Omental fat pad (tissue), 3 donors: ENCODE measurements at regions not wholly inside any gene's neighbourhood (a gene's known extent, or its start where the extent isn't known, plus 50 kb on each side); places are given as distances from the start of the nearest gene placed in this dataset.

Source experiments
- ATAC-seq: fragments of 150-250 bp; one replicate; pipeline ENCODE4 v1.9.1; 2016; ENCODE audit warnings: mild to moderate bottlenecking, moderate library complexity; ENCODE audit not compliant: low FRiP score
- DNase-seq: peaks from one replicate; pipeline ENCODE4 v3.0.0-alpha.2; 2019; ENCODE audit warnings: low spot score
- CTCF ChIP-seq, 3 donors: fragments of 450-650 bp; IDR thresholded peaks; one replicate each; pipeline ENCODE4 v1.5.1; 2016 to 2017; ENCODE audit warnings: antibody characterized with exemption in 3 of 3, mild to moderate bottlenecking in 3 of 3, moderate library complexity in 2 of 3

- TF ChIP-seq CTCF (IDR thresholded peaks at IDR 0.05): no peak
- DNase-seq: no peak
- no peak for ATAC-seq
Observed at GRCh38 chr2:120565929-120566328, 169.7 kb upstream of the GLI2 start.

- no peak for TF ChIP-seq CTCF (IDR thresholded peaks at IDR 0.05)
- ATAC-seq (peak; percentile 38), DNase-seq (no peak)
Observed at GRCh38 chr2:120566331-120567035, 169.2 kb upstream of the GLI2 start.

- no peak for DNase-seq
- ATAC-seq: no peak
- no peak for TF ChIP-seq CTCF (IDR thresholded peaks at IDR 0.05)
Observed at GRCh38 chr2:120567128-120567527, 168.5 kb upstream of the GLI2 start.

GRCh38 chr2:120568089-120568974 lies 167.3 kb upstream of the GLI2 start:
- peak; percentile 5 for ATAC-seq
- no peak for DNase-seq
- TF ChIP-seq CTCF (IDR thresholded peaks at IDR 0.05): no peak

GRCh38 chr2:120568975-120569268 lies 166.7 kb upstream of the GLI2 start:
- DNase-seq (no peak), ATAC-seq (no peak)
- no peak for TF ChIP-seq CTCF (IDR thresholded peaks at IDR 0.05)

GRCh38 chr2:120570001-120570400 lies 165.7 kb upstream of the GLI2 start:
- no peak for ATAC-seq
- TF ChIP-seq CTCF (IDR thresholded peaks at IDR 0.05): no peak
- DNase-seq: no peak

- ATAC-seq: no peak
- TF ChIP-seq CTCF (IDR thresholded peaks at IDR 0.05): no peak
- DNase-seq: no peak
Observed at GRCh38 chr2:120570546-120570945, 165.1 kb upstream of the GLI2 start.
